GM23338 (cell line): ENCODE measurements at regions not wholly inside any gene's neighbourhood (a gene's known extent, or its start where the extent isn't known, plus 50 kb on each side); places are given as distances from the start of the nearest gene placed in this dataset.

Experiments used
- ATAC-seq: fragments of 200-7000 bp; cut with Tn5 transposase; 3 replicates; pipeline ENCODE4 v1.9.1; 2020
- DNase-seq: peaks from one replicate; pipeline ENCODE4 v3.0.0-alpha.2; 2015; ENCODE audit warnings: low spot score
- H2AFZ ChIP-seq: fragments of 200-600 bp; sonication (generic); 2 replicates; pipeline ENCODE4 v1.8.0; 2016; ENCODE audit warnings: antibody characterized with exemption, mild to moderate bottlenecking, moderate library complexity
- H3F3A ChIP-seq: fragments of 200-600 bp; sonication (generic); replicated peaks from 2 replicates; pipeline ENCODE4 v1.8.0; 2017; ENCODE audit warnings: antibody characterized with exemption, mixed run types, low read depth
- H3K27ac ChIP-seq: fragments of 200-600 bp; sonication (generic); 2 replicates; pipeline ENCODE4 v1.6.1; 2016; ENCODE audit warnings: low read depth
- H3K27me3 ChIP-seq: fragments of 200-600 bp; sonication (generic); 2 replicates; pipeline ENCODE4 v1.8.0; 2016; ENCODE audit warnings: mild to moderate bottlenecking, mixed run types, moderate library complexity; ENCODE audit not compliant: insufficient read depth
- H3K36me3 ChIP-seq: fragments of 200-600 bp; sonication (generic); 2 replicates; pipeline ENCODE4 v1.8.0; 2016; ENCODE audit warnings: mild to moderate bottlenecking; ENCODE audit not compliant: insufficient read depth
- H3K4me1 ChIP-seq: fragments of 200-600 bp; sonication (generic); 2 replicates; pipeline ENCODE4 v1.8.0; 2016; ENCODE audit warnings: mild to moderate bottlenecking, moderate library complexity; ENCODE audit not compliant: insufficient read depth
- H3K4me2 ChIP-seq: fragments of 200-600 bp; sonication (generic); 2 replicates; pipeline ENCODE4 v1.7.1; 2017; ENCODE audit warnings: mixed run types
- H3K4me3 ChIP-seq: fragments of 200-600 bp; sonication (generic); 2 replicates; pipeline ENCODE4 v1.6.1; 2016; ENCODE audit warnings: mixed run types
- H3K79me2 ChIP-seq: fragments of 200-600 bp; sonication (generic); replicated peaks from 2 replicates; pipeline ENCODE4 v1.8.0; 2017; ENCODE audit warnings: mild to moderate bottlenecking; ENCODE audit not compliant: insufficient read depth
- H3K9me2 ChIP-seq: fragments of 200-600 bp; sonication (generic); 2 replicates; pipeline ENCODE4 v1.8.0; 2017; ENCODE audit not compliant: insufficient read depth
- H4K20me1 ChIP-seq: fragments of 200-600 bp; sonication (generic); replicated peaks from 2 replicates; pipeline ENCODE4 v1.8.0; 2017; ENCODE audit warnings: mild to moderate bottlenecking; ENCODE audit not compliant: insufficient read depth
- H3K27ac Mint-ChIP-seq: 2 replicates; pipeline ENCODE4 v1.8.0; 2020; ENCODE audit warnings: inconsistent platforms, mild to moderate bottlenecking, moderate library complexity, mixed read lengths
- H3K27me3 Mint-ChIP-seq: 3 replicates; pipeline ENCODE4 v1.8.0; 2022; ENCODE audit warnings: low read depth, mild to moderate bottlenecking, moderate library complexity, mixed read lengths, inconsistent platforms; ENCODE audit not compliant: insufficient read depth, poor library complexity
- H3K36me3 Mint-ChIP-seq: 3 replicates; pipeline ENCODE4 v1.8.0; 2021; ENCODE audit warnings: low read depth, mild to moderate bottlenecking, inconsistent platforms, moderate library complexity, mixed read lengths
- H3K4me1 Mint-ChIP-seq: 3 replicates; pipeline ENCODE4 v1.8.0; 2020; ENCODE audit warnings: mild to moderate bottlenecking, inconsistent platforms, mixed read lengths
- H3K4me3 Mint-ChIP-seq: 3 replicates; pipeline ENCODE4 v1.8.0; 2021; ENCODE audit warnings: moderate library complexity, mild to moderate bottlenecking, inconsistent platforms, mixed read lengths
- H3K9me3 Mint-ChIP-seq: 3 replicates; pipeline ENCODE4 v1.8.0; 2020; ENCODE audit warnings: moderate library complexity, mild to moderate bottlenecking, inconsistent platforms, mixed read lengths
- CREB1 ChIP-seq: fragments of 250-450 bp; sonication (Bioruptor Pico); IDR thresholded peaks from 2 replicates; pipeline ENCODE4 v1.5.0; 2020; ENCODE audit warnings: low read depth, mild to moderate bottlenecking, moderate library complexity
- CTCF ChIP-seq, 2 experiments: fragments of 200-600 bp in 1 of 2; sonication (generic) in 1 of 2; conservative IDR thresholded peaks; 2 replicates each; pipeline versions ENCODE4 v1.5.1 to v1.6.1; 2016 to 2017; ENCODE audit warnings: antibody characterized with exemption in 2 of 2, low read depth in 2 of 2, mild to moderate bottlenecking in 2 of 2, moderate library complexity in 1 of 2
- EZH2 ChIP-seq: fragments of 200-600 bp; sonication (generic); IDR thresholded peaks from one replicate; pipeline ENCODE4 v1.8.0; 2017; ENCODE audit warnings: antibody characterized with exemption, mild to moderate bottlenecking, low read depth; ENCODE audit not compliant: unreplicated experiment
- EZH2phosphoT487 ChIP-seq: fragments of 200-600 bp; sonication (generic); IDR thresholded peaks from one replicate; pipeline ENCODE4 v1.8.1; 2018; ENCODE audit warnings: antibody characterized with exemption; ENCODE audit not compliant: unreplicated experiment
- POLR2AphosphoS5 ChIP-seq: IDR thresholded peaks from 2 replicates; pipeline ENCODE4 v1.6.1; 2016; ENCODE audit warnings: antibody characterized with exemption, low read depth
- REST ChIP-seq: IDR thresholded peaks from one replicate; pipeline ENCODE4 v1.6.1; 2018; ENCODE audit warnings: antibody characterized with exemption; ENCODE audit not compliant: unreplicated experiment
- STAT1 ChIP-seq: IDR thresholded peaks from one replicate; pipeline ENCODE4 v1.6.1; 2016; ENCODE audit warnings: antibody characterized with exemption; ENCODE audit not compliant: unreplicated experiment
- ZNF114 ChIP-seq: fragments of 250-450 bp; sonication (Bioruptor Pico); IDR thresholded peaks from 2 replicates; pipeline ENCODE4 v1.5.0; 2020; ENCODE audit warnings: mild to moderate bottlenecking, moderate library complexity
- ZNF331 ChIP-seq: fragments of 250-450 bp; sonication (Bioruptor Pico); IDR thresholded peaks from 2 replicates; pipeline ENCODE4 v1.5.0; 2020; ENCODE audit warnings: low read depth, mild to moderate bottlenecking, moderate library complexity
- ZNF462 ChIP-seq: fragments of 250-450 bp; sonication (Bioruptor Pico); IDR thresholded peaks from 2 replicates; pipeline ENCODE4 v1.5.0; 2020; ENCODE audit warnings: mild to moderate bottlenecking, moderate library complexity

- TF ChIP-seq ZNF462 (CRISPR knock-in tag), result no peak
- TF ChIP-seq ZNF331 (CRISPR knock-in tag), result no peak
- no peak for TF ChIP-seq STAT1
- no peak for TF ChIP-seq REST
Observed at GRCh38 chr6:21524201-21524600, 69.3 kb upstream of the SOX4 start (continued).

- Histone ChIP-seq H4K20me1 (no peaks in the 10 kb centered on the region), H3F3A (no peaks in the 10 kb centered on the region), H3K9me2 (no peaks in the 10 kb centered on the region), H3K27ac (no peak overlapping the region), H3K79me2 (no peaks in the 10 kb centered on the region), H3K36me3 (no peaks in the 10 kb centered on the region), H3K4me1 (peaks cover 8% of the 10 kb centered on the region; the same call in 1 of the 2 replicates), H2AFZ (no peak overlapping the region), H3K4me3 (no peak overlapping the region), H3K4me2 (no peak overlapping the region), H3K27me3 (no peaks in the 10 kb centered on the region)
- Mint-ChIP-seq H3K27ac (no peak overlapping the region), H3K9me3 (no peaks in the 10 kb centered on the region), H3K27me3 (peaks cover 5% of the 10 kb centered on the region), H3K4me3 (no peak overlapping the region), H3K36me3 (no peaks in the 10 kb centered on the region), H3K4me1 (peaks cover 14% of the 10 kb centered on the region; the same call in 2 of the 3 replicates)
- DNase-seq (no peak), ATAC-seq (no peak)
- TF ChIP-seq CREB1 (CRISPR knock-in tag), result no peak
- no peak for TF ChIP-seq EZH2
- TF ChIP-seq POLR2AphosphoS5, result no peak
- TF ChIP-seq EZH2phosphoT487, result no peak
- TF ChIP-seq ZNF331 (CRISPR knock-in tag), result no peak
- TF ChIP-seq ZNF114 (CRISPR knock-in tag), result no peak
- no peak for TF ChIP-seq CTCF (conservative IDR thresholded peaks at IDR 0.05; ENCODE audit: low read depth in 2 of 2)
- no peak for TF ChIP-seq STAT1
- TF ChIP-seq REST, result no peak
Observed at GRCh38 chr6:21526974-21527373, 66.6 kb upstream of the SOX4 start.
